ENCODE measurements at regions not wholly inside any gene's neighbourhood (a gene's known extent, or its start where the extent isn't known, plus 50 kb on each side); places are given as distances from the start of the nearest gene placed in this dataset.

- TF ChIP-seq, protein P1, sequence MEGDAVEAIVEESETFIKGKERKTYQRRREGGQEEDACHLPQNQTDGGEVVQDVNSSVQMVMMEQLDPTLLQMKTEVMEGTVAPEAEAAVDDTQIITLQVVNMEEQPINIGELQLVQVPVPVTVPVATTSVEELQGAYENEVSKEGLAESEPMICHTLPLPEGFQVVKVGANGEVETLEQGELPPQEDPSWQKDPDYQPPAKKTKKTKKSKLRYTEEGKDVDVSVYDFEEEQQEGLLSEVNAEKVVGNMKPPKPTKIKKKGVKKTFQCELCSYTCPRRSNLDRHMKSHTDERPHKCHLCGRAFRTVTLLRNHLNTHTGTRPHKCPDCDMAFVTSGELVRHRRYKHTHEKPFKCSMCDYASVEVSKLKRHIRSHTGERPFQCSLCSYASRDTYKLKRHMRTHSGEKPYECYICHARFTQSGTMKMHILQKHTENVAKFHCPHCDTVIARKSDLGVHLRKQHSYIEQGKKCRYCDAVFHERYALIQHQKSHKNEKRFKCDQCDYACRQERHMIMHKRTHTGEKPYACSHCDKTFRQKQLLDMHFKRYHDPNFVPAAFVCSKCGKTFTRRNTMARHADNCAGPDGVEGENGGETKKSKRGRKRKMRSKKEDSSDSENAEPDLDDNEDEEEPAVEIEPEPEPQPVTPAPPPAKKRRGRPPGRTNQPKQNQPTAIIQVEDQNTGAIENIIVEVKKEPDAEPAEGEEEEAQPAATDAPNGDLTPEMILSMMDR (IDR thresholded peaks at IDR 0.05), result no peak
- TF ChIP-seq POLR2A (IDR thresholded peaks at IDR 0.05), result no peak
These were observed 767.8 kb upstream of the FANCL start for GRCh38 chr2:59008950-59009349.
